Stimulated activated CD4-positive, alpha-beta T cell treated with anti-CD3 and anti-CD28 coated beads, TNF-alpha, amount 100 ng/mL, for 4 hours (primary cell): ENCODE measurements at regions not wholly inside any gene's neighbourhood (a gene's known extent, or its start where the extent isn't known, plus 50 kb on each side); places are given as distances from the start of the nearest gene placed in this dataset.

Experiments used
- DNase-seq, 3 experiments: peaks; one replicate each; pipeline ENCODE4 v3.0.0-alpha.2; 2020; ENCODE audit warnings: low read depth in 3 of 3

- DNase-seq = no peak
These were observed 56.9 kb upstream of the MEF2A start for GRCh38 chr15:99508852-99509251.

GRCh38 chr15:99509686-99510461 lies 55.9 kb upstream of the MEF2A start:
- DNase-seq = no peak

GRCh38 chr15:99511531-99511865 lies 54.3 kb upstream of the MEF2A start:
- DNase-seq = no peak

GRCh38 chr15:99511866-99512661 lies 53.7 kb upstream of the MEF2A start:
- DNase-seq = no peak

- no peak for DNase-seq
These were observed 51.5 kb upstream of the MEF2A start for GRCh38 chr15:99514306-99514705.
